Choroid plexus epithelial cell (primary cell): ENCODE measurements at regions not wholly inside any gene's neighbourhood (a gene's known extent, or its start where the extent isn't known, plus 50 kb on each side); places are given as distances from the start of the nearest gene placed in this dataset.
A peak's percentile ranks its signal among the peaks of the same experiment; 100 is the strongest.

Experiments used
- DNase-seq: peaks from one replicate; pipeline ENCODE4 v3.0.0-alpha.2; 2010; ENCODE audit warnings: low read depth
- H3K4me3 ChIP-seq: 2 replicates; pipeline ENCODE4 v1.5.1; 2011; ENCODE audit warnings: low read depth, mild to moderate bottlenecking, control low read depth, low read length, moderate library complexity
- CTCF ChIP-seq: conservative IDR thresholded peaks from 2 replicates; pipeline ENCODE4 v1.5.1; 2011; ENCODE audit warnings: low read depth, mild to moderate bottlenecking, control low read depth, inconsistent platforms, low read length, moderate library complexity

- no peak for TF ChIP-seq CTCF
- no peak overlapping the region for H3K4me3 ChIP-seq
- no peak for DNase-seq
Measured at GRCh38 chr2:187261705-187262104, 186.3 kb downstream of the CALCRL start.

GRCh38 chr2:187252063-187252462 is 196.0 kb downstream of the CALCRL start:
- no peak for TF ChIP-seq CTCF
- H3K4me3 ChIP-seq: no peak overlapping the region
- DNase-seq: no peak

GRCh38 chr2:187250137-187250536 is 197.9 kb downstream of the CALCRL start:
- H3K4me3 ChIP-seq: no peak overlapping the region
- DNase-seq: no peak

GRCh38 chr2:187233811-187234210 is 214.2 kb downstream of the CALCRL start:
- no peak overlapping the region for H3K4me3 ChIP-seq
- peak; percentile 5 for DNase-seq
- no peak for TF ChIP-seq CTCF

More at GRCh38 chr2:187250137-187250536, 197.9 kb downstream of the CALCRL start:
- no peak for TF ChIP-seq CTCF

- H3K4me3 ChIP-seq: no peak overlapping the region
- DNase-seq: no peak
- TF ChIP-seq CTCF: no peak
Measured at GRCh38 chr2:187232749-187233148, 215.3 kb downstream of the CALCRL start.

GRCh38 chr2:187230088-187230487 is 218.0 kb downstream of the CALCRL start:
- no peak for TF ChIP-seq CTCF

GRCh38 chr2:187228986-187229385 is 219.1 kb downstream of the CALCRL start:
- TF ChIP-seq CTCF: no peak
- no peak overlapping the region for H3K4me3 ChIP-seq
- no peak for DNase-seq

More at GRCh38 chr2:187230088-187230487, 218.0 kb downstream of the CALCRL start:
- no peak for DNase-seq
- no peak overlapping the region for H3K4me3 ChIP-seq
